ENCODE measurements at regions not wholly inside any gene's neighbourhood (a gene's known extent, or its start where the extent isn't known, plus 50 kb on each side); places are given as distances from the start of the nearest gene placed in this dataset.

- Histone ChIP-seq H2AFZ (ENCODE audit: low read depth) (no peak overlapping the region), H3K79me2 (ENCODE audit: insufficient read depth, low read depth) (no peaks in the 10 kb centered on the region)
Observed at GRCh38 chr20:40777653-40778052, 88.6 kb upstream of the MAFB start.

DNA sequence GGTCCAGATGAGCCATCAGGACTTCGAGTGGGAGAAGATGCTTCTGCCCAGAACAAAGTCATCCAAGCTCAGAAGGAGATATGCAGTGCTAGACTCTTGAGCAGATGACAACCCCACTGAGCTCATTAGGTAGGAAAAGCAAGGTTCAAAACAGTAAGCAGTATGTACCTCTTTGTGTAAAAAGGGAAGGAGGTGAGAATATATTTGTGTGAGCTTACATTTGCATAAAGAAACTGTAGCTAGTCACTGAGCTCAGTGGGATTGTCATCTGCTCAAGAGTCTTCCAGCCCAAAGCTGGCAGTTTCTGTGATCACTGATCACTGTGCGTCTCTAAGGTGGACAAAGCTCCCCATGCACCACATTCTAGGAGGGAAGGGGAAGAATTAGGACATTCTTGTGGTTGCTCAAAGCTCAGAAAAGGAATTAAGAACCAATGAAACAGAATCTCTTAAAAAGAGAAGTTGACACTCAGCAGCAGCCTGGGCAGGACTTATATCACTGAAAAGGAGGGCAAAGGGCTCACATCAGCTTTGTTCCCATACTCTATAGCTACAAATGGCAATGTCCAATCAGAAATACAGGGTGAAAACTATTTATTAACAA, 90.0 kb upstream of the MAFB start:
- TF ChIP-seq, protein P1, sequence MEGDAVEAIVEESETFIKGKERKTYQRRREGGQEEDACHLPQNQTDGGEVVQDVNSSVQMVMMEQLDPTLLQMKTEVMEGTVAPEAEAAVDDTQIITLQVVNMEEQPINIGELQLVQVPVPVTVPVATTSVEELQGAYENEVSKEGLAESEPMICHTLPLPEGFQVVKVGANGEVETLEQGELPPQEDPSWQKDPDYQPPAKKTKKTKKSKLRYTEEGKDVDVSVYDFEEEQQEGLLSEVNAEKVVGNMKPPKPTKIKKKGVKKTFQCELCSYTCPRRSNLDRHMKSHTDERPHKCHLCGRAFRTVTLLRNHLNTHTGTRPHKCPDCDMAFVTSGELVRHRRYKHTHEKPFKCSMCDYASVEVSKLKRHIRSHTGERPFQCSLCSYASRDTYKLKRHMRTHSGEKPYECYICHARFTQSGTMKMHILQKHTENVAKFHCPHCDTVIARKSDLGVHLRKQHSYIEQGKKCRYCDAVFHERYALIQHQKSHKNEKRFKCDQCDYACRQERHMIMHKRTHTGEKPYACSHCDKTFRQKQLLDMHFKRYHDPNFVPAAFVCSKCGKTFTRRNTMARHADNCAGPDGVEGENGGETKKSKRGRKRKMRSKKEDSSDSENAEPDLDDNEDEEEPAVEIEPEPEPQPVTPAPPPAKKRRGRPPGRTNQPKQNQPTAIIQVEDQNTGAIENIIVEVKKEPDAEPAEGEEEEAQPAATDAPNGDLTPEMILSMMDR (conservative IDR thresholded peaks at IDR 0.05; ENCODE audit: low read depth, low read length) = no peak
- Histone ChIP-seq H3K9ac (no peak overlapping the region), H2AFZ (ENCODE audit: low read depth) (no peak overlapping the region), H3K4me1 (ENCODE audit: low read depth, poor library complexity, severe bottlenecking) (no peaks in the 10 kb centered on the region), H3K4me3 (IDR thresholded peaks at IDR 0.05; ENCODE audit: insufficient read depth, low read depth, low read length) (no peak overlapping the region), H3K27ac (no peak overlapping the region), H3K79me2 (ENCODE audit: insufficient read depth, low read depth) (no peaks in the 10 kb centered on the region), H3K36me3 (ENCODE audit: insufficient read depth) (no peaks in the 10 kb centered on the region), H4K20me1 (ENCODE audit: insufficient read depth) (no peaks in the 10 kb centered on the region), H3K4me2 (no peak overlapping the region), H3K27me3 (ENCODE audit: insufficient read depth, low read depth) (no peaks in the 10 kb centered on the region)

More at GRCh38 chr20:40777653-40778052, 88.6 kb upstream of the MAFB start:
- Histone ChIP-seq H3K4me3 (IDR thresholded peaks at IDR 0.05; ENCODE audit: insufficient read depth, low read depth, low read length) (no peak overlapping the region), H3K4me2 (no peak overlapping the region), H3K36me3 (ENCODE audit: insufficient read depth) (no peaks in the 10 kb centered on the region), H3K27me3 (ENCODE audit: insufficient read depth, low read depth) (no peaks in the 10 kb centered on the region), H3K4me1 (ENCODE audit: low read depth, poor library complexity, severe bottlenecking) (no peaks in the 10 kb centered on the region), H4K20me1 (ENCODE audit: insufficient read depth) (no peaks in the 10 kb centered on the region), H3K27ac (no peak overlapping the region), H3K9ac (no peak overlapping the region)
- TF ChIP-seq, protein P1 (conservative IDR thresholded peaks at IDR 0.05; ENCODE audit: low read depth, low read length) = no peak

DNA sequence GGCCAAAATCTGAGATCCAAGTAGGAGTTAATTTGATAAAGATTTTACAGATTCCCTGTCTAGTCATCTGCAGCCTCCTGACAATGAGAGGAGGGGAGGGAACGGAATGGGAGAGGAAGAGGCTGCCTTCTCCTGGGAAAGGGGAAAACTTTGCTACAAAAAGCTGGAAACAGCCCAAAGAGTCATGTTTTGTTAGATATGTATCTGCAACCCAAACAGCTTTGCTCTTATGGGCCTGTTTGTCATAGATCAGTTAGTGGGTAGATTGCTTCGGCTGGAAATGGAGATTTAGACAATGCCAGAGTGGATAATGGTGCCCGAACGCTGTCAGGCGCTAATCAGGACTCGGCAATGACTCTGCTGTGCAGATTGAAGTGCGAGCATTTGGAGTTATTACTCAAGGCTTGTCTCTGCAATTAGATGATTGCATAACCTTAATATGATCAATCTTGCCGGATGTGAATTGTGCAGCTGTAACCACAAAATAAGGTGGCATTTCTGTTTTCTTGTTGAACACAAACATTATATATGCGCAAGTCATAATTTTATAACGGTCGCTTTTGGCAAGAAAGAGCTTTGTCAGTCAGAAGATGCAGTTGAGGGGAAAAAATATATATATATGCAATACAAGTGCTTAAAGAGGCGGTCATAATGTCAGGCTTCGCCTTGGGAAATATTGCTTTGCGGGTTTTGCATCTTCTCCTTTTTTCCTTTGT, 92.4 kb upstream of the MAFB start:
- Histone ChIP-seq H3K79me2 (ENCODE audit: insufficient read depth, low read depth) (no peaks in the 10 kb centered on the region), H3K36me3 (ENCODE audit: insufficient read depth) (no peaks in the 10 kb centered on the region), H3K4me1 (ENCODE audit: low read depth, poor library complexity, severe bottlenecking) (no peaks in the 10 kb centered on the region), H4K20me1 (ENCODE audit: insufficient read depth) (no peaks in the 10 kb centered on the region), H3K9ac (no peak overlapping the region), H2AFZ (ENCODE audit: low read depth) (no peak overlapping the region), H3K27ac (no peak overlapping the region), H3K27me3 (ENCODE audit: insufficient read depth, low read depth) (no peaks in the 10 kb centered on the region), H3K4me3 (IDR thresholded peaks at IDR 0.05; ENCODE audit: insufficient read depth, low read depth, low read length) (no peak overlapping the region), H3K4me2 (no peak overlapping the region)
- TF ChIP-seq, protein P1 (conservative IDR thresholded peaks at IDR 0.05; ENCODE audit: low read depth, low read length) = no peak

DNA sequence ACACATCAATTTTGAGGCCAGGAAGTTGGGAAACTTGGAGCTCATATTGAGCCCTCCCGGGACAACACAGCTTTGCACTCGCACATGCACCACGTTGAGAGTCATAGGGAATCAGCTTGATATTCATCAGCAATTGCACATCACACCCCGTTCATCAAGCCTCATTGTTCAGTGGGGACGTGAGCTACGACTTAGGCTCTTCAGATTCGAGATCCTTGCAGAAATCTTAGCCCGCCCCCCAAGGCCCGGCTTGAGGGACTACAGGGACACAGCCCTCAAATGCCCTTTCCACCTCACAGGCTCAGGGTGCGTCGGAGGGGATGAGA, 93.0 kb upstream of the MAFB start:
- no peak overlapping the region for H3K27ac ChIP-seq
- no peaks in the 10 kb centered on the region for H3K4me1 ChIP-seq (ENCODE audit: low read depth, poor library complexity, severe bottlenecking)
- H3K4me2 ChIP-seq = no peak overlapping the region
- H3K27me3 ChIP-seq (ENCODE audit: insufficient read depth, low read depth) = no peaks in the 10 kb centered on the region
- no peaks in the 10 kb centered on the region for H3K36me3 ChIP-seq (ENCODE audit: insufficient read depth)
- H3K9ac ChIP-seq = no peak overlapping the region
- no peak overlapping the region for H3K4me3 ChIP-seq (IDR thresholded peaks at IDR 0.05; ENCODE audit: insufficient read depth, low read depth, low read length)
- H3K79me2 ChIP-seq (ENCODE audit: insufficient read depth, low read depth) = no peaks in the 10 kb centered on the region
- TF ChIP-seq, protein P1 (conservative IDR thresholded peaks at IDR 0.05; ENCODE audit: low read depth, low read length) = no peak
- H2AFZ ChIP-seq (ENCODE audit: low read depth) = no peak overlapping the region
- no peaks in the 10 kb centered on the region for H4K20me1 ChIP-seq (ENCODE audit: insufficient read depth)
